ENCODE measurements at regions not wholly inside any gene's neighbourhood (a gene's known extent, or its start where the extent isn't known, plus 50 kb on each side); places are given as distances from the start of the nearest gene placed in this dataset.

DNA sequence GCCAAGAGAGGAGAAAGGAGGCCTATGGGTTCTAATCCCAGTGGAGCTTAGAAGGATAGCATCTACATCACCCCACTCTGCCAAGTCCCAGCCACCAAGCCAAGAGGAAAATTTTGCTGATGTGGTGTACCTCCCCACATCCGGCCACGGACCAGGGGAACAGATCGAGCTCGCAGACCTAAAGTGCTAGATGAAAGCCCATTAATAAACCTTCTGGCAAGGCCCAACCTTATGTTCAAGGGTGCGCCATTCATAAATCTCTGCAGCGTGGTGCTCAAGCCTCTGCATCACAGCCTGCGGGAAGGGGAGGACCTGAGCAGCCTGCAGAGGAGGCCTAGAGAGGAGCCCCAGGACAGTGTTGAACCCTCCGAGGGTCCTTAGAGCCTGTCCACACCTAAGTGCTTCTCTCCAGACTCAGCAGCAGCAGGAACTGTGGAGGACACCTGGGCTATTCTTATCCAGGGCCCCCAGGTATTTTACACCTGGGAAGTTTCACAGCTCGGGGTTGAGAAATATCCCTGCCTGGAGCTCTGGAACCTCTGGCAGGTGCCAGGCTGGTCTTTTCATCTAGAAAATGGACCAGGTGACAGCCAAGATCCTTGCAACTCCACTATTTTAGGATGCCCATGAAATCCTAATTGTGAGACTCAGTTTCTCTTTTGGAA, 68.0 kb downstream of the MRPL46 start:
- TF ChIP-seq, protein P1, sequence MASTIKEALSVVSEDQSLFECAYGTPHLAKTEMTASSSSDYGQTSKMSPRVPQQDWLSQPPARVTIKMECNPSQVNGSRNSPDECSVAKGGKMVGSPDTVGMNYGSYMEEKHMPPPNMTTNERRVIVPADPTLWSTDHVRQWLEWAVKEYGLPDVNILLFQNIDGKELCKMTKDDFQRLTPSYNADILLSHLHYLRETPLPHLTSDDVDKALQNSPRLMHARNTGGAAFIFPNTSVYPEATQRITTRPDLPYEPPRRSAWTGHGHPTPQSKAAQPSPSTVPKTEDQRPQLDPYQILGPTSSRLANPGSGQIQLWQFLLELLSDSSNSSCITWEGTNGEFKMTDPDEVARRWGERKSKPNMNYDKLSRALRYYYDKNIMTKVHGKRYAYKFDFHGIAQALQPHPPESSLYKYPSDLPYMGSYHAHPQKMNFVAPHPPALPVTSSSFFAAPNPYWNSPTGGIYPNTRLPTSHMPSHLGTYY (CRISPR knock-in tag; IDR thresholded peaks at IDR 0.05) = no peak
- no peak for TF ChIP-seq ZNF263 (CRISPR knock-in tag; IDR thresholded peaks at IDR 0.05; ENCODE audit: low read depth)
- TF ChIP-seq, protein P2, sequence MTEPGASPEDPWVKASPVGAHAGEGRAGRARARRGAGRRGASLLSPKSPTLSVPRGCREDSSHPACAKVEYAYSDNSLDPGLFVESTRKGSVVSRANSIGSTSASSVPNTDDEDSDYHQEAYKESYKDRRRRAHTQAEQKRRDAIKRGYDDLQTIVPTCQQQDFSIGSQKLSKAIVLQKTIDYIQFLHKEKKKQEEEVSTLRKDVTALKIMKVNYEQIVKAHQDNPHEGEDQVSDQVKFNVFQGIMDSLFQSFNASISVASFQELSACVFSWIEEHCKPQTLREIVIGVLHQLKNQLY (CRISPR knock-in tag; IDR thresholded peaks at IDR 0.05) = no peak
- TF ChIP-seq, protein P3, sequence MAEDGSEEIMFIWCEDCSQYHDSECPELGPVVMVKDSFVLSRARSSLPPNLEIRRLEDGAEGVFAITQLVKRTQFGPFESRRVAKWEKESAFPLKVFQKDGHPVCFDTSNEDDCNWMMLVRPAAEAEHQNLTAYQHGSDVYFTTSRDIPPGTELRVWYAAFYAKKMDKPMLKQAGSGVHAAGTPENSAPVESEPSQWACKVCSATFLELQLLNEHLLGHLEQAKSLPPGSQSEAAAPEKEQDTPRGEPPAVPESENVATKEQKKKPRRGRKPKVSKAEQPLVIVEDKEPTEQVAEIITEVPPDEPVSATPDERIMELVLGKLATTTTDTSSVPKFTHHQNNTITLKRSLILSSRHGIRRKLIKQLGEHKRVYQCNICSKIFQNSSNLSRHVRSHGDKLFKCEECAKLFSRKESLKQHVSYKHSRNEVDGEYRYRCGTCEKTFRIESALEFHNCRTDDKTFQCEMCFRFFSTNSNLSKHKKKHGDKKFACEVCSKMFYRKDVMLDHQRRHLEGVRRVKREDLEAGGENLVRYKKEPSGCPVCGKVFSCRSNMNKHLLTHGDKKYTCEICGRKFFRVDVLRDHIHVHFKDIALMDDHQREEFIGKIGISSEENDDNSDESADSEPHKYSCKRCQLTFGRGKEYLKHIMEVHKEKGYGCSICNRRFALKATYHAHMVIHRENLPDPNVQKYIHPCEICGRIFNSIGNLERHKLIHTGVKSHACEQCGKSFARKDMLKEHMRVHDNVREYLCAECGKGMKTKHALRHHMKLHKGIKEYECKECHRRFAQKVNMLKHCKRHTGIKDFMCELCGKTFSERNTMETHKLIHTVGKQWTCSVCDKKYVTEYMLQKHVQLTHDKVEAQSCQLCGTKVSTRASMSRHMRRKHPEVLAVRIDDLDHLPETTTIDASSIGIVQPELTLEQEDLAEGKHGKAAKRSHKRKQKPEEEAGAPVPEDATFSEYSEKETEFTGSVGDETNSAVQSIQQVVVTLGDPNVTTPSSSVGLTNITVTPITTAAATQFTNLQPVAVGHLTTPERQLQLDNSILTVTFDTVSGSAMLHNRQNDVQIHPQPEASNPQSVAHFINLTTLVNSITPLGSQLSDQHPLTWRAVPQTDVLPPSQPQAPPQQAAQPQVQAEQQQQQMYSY (CRISPR knock-in tag; IDR thresholded peaks at IDR 0.05) = no peak
- no peak for TF ChIP-seq PRRX2 (CRISPR knock-in tag; IDR thresholded peaks at IDR 0.05)
- TF ChIP-seq EMX1 (CRISPR knock-in tag; IDR thresholded peaks at IDR 0.05) = no peak
- TF ChIP-seq, protein P4, sequence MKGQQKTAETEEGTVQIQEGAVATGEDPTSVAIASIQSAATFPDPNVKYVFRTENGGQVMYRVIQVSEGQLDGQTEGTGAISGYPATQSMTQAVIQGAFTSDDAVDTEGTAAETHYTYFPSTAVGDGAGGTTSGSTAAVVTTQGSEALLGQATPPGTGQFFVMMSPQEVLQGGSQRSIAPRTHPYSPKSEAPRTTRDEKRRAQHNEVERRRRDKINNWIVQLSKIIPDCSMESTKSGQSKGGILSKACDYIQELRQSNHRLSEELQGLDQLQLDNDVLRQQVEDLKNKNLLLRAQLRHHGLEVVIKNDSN (CRISPR knock-in tag; IDR thresholded peaks at IDR 0.05) = no peak
- TF ChIP-seq FOXP1 (CRISPR knock-in tag; IDR thresholded peaks at IDR 0.05; ENCODE audit: borderline replicate concordance) = no peak
- TF ChIP-seq JAZF1 (CRISPR knock-in tag; IDR thresholded peaks at IDR 0.05) = no peak
- Mint-ChIP-seq H3K27me3 (ENCODE audit: low read depth) (no peaks in the 10 kb centered on the region), H3K27ac (no peak overlapping the region), H3K9me3 (no peaks in the 10 kb centered on the region), H3K4me1 (peaks cover 22% of the 10 kb centered on the region), H3K36me3 (no peaks in the 10 kb centered on the region), H3K4me3 (no peak overlapping the region)
- CTCF ChIA-PET = interaction anchor here (0.6 to 4.7 kb wide), 2 partner anchors 37 to 68 kb away, joined by 3 to 21 read pairs; no protein-coding TSS in a partner anchor
- DNase-seq (ENCODE audit: low spot score) (no peak), ATAC-seq (no peak)
- POLR2A ChIA-PET = no interaction called here

DNA sequence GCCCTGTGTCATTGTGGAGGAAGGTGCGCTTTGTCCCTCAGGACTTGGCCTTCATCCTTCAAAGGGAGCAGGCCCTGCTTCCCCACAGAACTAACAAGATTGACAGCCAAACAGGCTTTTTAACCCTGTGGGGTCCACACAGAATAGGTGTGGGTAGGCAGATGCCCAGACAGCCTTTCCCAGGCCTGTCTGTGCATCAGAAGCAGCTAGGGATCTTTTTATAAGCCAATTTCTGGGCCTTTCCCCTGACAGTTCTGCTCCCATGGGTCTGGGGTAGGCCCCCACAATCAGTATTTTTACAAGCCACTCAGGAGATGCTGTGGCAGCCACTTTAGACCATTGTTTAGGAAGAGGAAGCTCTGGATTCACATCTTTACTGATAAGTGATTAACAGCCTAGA, 69.2 kb downstream of the MRPL46 start:
- ATAC-seq (no peak), DNase-seq (ENCODE audit: low spot score) (no peak)
- Mint-ChIP-seq H3K27me3 (ENCODE audit: low read depth) (no peaks in the 10 kb centered on the region), H3K9me3 (no peaks in the 10 kb centered on the region), H3K4me1 (peaks cover 11% of the 10 kb centered on the region), H3K27ac (no peak overlapping the region), H3K36me3 (no peaks in the 10 kb centered on the region), H3K4me3 (no peak overlapping the region)
- ChIA-PET CTCF (interaction anchor here (1.2 kb wide), 1 partner anchor 38 kb away, joined by 4 read pairs; no protein-coding TSS in a partner anchor), POLR2A (no interaction called here)
- TF ChIP-seq GABPB1 (CRISPR knock-in tag; IDR thresholded peaks at IDR 0.05) (no peak), ZNF232 (CRISPR knock-in tag; IDR thresholded peaks at IDR 0.05) (no peak), TEAD1 (CRISPR knock-in tag; IDR thresholded peaks at IDR 0.05) (no peak), ATF1 (CRISPR knock-in tag; IDR thresholded peaks at IDR 0.05) (no peak)
- TF ChIP-seq, protein P5, sequence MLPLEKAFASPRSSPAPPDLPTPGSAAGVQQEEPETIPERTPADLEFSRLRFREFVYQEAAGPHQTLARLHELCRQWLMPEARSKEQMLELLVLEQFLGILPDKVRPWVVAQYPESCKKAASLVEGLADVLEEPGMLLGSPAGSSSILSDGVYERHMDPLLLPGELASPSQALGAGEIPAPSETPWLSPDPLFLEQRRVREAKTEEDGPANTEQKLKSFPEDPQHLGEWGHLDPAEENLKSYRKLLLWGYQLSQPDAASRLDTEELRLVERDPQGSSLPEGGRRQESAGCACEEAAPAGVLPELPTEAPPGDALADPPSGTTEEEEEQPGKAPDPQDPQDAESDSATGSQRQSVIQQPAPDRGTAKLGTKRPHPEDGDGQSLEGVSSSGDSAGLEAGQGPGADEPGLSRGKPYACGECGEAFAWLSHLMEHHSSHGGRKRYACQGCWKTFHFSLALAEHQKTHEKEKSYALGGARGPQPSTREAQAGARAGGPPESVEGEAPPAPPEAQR (CRISPR knock-in tag; IDR thresholded peaks at IDR 0.05) = no peak
- TF ChIP-seq, protein P6, sequence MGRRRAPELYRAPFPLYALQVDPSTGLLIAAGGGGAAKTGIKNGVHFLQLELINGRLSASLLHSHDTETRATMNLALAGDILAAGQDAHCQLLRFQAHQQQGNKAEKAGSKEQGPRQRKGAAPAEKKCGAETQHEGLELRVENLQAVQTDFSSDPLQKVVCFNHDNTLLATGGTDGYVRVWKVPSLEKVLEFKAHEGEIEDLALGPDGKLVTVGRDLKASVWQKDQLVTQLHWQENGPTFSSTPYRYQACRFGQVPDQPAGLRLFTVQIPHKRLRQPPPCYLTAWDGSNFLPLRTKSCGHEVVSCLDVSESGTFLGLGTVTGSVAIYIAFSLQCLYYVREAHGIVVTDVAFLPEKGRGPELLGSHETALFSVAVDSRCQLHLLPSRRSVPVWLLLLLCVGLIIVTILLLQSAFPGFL (CRISPR knock-in tag; IDR thresholded peaks at IDR 0.05; ENCODE audit: borderline replicate concordance) = no peak
- TF ChIP-seq, protein P7, sequence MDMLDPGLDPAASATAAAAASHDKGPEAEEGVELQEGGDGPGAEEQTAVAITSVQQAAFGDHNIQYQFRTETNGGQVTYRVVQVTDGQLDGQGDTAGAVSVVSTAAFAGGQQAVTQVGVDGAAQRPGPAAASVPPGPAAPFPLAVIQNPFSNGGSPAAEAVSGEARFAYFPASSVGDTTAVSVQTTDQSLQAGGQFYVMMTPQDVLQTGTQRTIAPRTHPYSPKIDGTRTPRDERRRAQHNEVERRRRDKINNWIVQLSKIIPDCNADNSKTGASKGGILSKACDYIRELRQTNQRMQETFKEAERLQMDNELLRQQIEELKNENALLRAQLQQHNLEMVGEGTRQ (CRISPR knock-in tag; IDR thresholded peaks at IDR 0.05) = no peak
- TF ChIP-seq, protein P8, sequence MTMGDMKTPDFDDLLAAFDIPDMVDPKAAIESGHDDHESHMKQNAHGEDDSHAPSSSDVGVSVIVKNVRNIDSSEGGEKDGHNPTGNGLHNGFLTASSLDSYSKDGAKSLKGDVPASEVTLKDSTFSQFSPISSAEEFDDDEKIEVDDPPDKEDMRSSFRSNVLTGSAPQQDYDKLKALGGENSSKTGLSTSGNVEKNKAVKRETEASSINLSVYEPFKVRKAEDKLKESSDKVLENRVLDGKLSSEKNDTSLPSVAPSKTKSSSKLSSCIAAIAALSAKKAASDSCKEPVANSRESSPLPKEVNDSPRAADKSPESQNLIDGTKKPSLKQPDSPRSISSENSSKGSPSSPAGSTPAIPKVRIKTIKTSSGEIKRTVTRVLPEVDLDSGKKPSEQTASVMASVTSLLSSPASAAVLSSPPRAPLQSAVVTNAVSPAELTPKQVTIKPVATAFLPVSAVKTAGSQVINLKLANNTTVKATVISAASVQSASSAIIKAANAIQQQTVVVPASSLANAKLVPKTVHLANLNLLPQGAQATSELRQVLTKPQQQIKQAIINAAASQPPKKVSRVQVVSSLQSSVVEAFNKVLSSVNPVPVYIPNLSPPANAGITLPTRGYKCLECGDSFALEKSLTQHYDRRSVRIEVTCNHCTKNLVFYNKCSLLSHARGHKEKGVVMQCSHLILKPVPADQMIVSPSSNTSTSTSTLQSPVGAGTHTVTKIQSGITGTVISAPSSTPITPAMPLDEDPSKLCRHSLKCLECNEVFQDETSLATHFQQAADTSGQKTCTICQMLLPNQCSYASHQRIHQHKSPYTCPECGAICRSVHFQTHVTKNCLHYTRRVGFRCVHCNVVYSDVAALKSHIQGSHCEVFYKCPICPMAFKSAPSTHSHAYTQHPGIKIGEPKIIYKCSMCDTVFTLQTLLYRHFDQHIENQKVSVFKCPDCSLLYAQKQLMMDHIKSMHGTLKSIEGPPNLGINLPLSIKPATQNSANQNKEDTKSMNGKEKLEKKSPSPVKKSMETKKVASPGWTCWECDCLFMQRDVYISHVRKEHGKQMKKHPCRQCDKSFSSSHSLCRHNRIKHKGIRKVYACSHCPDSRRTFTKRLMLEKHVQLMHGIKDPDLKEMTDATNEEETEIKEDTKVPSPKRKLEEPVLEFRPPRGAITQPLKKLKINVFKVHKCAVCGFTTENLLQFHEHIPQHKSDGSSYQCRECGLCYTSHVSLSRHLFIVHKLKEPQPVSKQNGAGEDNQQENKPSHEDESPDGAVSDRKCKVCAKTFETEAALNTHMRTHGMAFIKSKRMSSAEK (CRISPR knock-in tag; IDR thresholded peaks at IDR 0.05; ENCODE audit: borderline replicate concordance) = no peak

All from WTC11 (cell line).